H1 (cell line): ENCODE measurements at regions not wholly inside any gene's neighbourhood (a gene's known extent, or its start where the extent isn't known, plus 50 kb on each side); places are given as distances from the start of the nearest gene placed in this dataset.

Experiments
- CTCF ChIA-PET: fragments of 300-600 bp; sonication (Branson Sonifier 250); formaldehyde crosslinking; loops from one replicate; lab custom pipeline; 2021; ENCODE audit not compliant: partially characterized antibody; lab: Charles Lee
- POLR2A ChIA-PET: fragments of 300-600 bp; sonication (Branson Sonifier 250); formaldehyde crosslinking; loops from one replicate; lab custom pipeline; 2021; ENCODE audit warnings: inconsistent platforms; ENCODE audit not compliant: partially characterized antibody; lab: Charles Lee
- DNase-seq, 2 experiments: peaks; one replicate each; pipeline versions ENCODE4 v3.0.0 to v3.0.0-alpha.2; 2010 to 2022; ENCODE audit warnings: low spot score in 2 of 2, low read depth in 1 of 2, mixed read lengths in 1 of 2
- FAIRE-seq: peaks from 2 replicates; lab custom pipeline; 2011; peaks lifted over from hg19 to GRCh38; lab: Jason Lieb, UNC
- H2AFZ ChIP-seq: 2 replicates; pipeline ENCODE4 v1.8.1; 2012; ENCODE audit warnings: low read length, inconsistent platforms
- H2AK5ac ChIP-seq: 2 replicates; pipeline ENCODE4 v1.6.1; 2013; ENCODE audit warnings: low read depth, low read length
- H2BK120ac ChIP-seq: replicated peaks from 2 replicates; pipeline ENCODE3; 2013; ENCODE audit warnings: low read depth, low read length, inconsistent platforms
- H2BK12ac ChIP-seq: 2 replicates; pipeline ENCODE4 v1.6.1; 2013; ENCODE audit warnings: low read depth, low read length
- H2BK15ac ChIP-seq: 2 replicates; pipeline ENCODE4 v1.6.1; 2013; ENCODE audit warnings: low read length
- H2BK20ac ChIP-seq: 2 replicates; pipeline ENCODE4 v1.6.1; 2013; ENCODE audit warnings: low read length
- H2BK5ac ChIP-seq: 2 replicates; pipeline ENCODE4 v1.6.1; 2013; ENCODE audit warnings: low read depth, low read length
- H3K14ac ChIP-seq: 2 replicates; pipeline ENCODE4 v1.6.1; 2013; ENCODE audit warnings: inconsistent platforms; ENCODE audit not compliant: insufficient read length
- H3K18ac ChIP-seq: 2 replicates; pipeline ENCODE4 v1.6.1; 2013; ENCODE audit warnings: low read length; ENCODE audit errors: extremely low read depth
- H3K23ac ChIP-seq: 2 replicates; pipeline ENCODE4 v1.6.1; 2013; ENCODE audit warnings: inconsistent platforms; ENCODE audit not compliant: insufficient read length
- H3K23me2 ChIP-seq: 2 replicates; pipeline ENCODE4 v1.6.1; 2013; ENCODE audit warnings: low read depth, low read length
- H3K27ac ChIP-seq: 2 replicates; pipeline ENCODE4 v1.6.1; 2011; ENCODE audit warnings: low read depth, low read length, inconsistent platforms
- H3K27me3 ChIP-seq, 4 experiments: replicated peaks in 1 of 4; 1 replicate in 1 of 4; 2 replicates in 3 of 4; pipeline versions ENCODE4 v1.6.1 to v1.8.1; 2011 to 2013; ENCODE audit warnings: low read length in 3 of 4, mild to moderate bottlenecking in 3 of 4, inconsistent platforms in 2 of 4, mixed read lengths in 2 of 4, moderate library complexity in 1 of 4; ENCODE audit not compliant: control insufficient read depth in 3 of 4, insufficient read depth in 3 of 4; ENCODE audit errors: extremely low read depth in 1 of 4
- H3K36me3 ChIP-seq, 4 experiments: 2 replicates each; pipeline versions ENCODE4 v1.6.1 to v1.8.1; 2011 to 2013; ENCODE audit warnings: mild to moderate bottlenecking in 4 of 4, low read length in 3 of 4, moderate library complexity in 2 of 4, control low read depth in 1 of 4, inconsistent platforms in 1 of 4; ENCODE audit not compliant: insufficient read depth in 4 of 4, control insufficient read depth in 2 of 4
- H3K4ac ChIP-seq: replicated peaks from 2 replicates; pipeline ENCODE3; 2013; ENCODE audit warnings: low read length, low read depth, mixed read lengths, inconsistent platforms; ENCODE audit not compliant: insufficient read length
- H3K4me1 ChIP-seq, 4 experiments: replicated peaks in 1 of 4; 1 replicate in 1 of 4; 2 replicates in 3 of 4; pipeline versions ENCODE4 v1.6.1 to v1.8.1; 2011 to 2013; ENCODE audit warnings: low read length in 3 of 4, inconsistent platforms in 2 of 4, mixed read lengths in 1 of 4; ENCODE audit not compliant: insufficient read depth in 4 of 4, control insufficient read depth in 3 of 4
- H3K4me2 ChIP-seq, 2 experiments: 2 replicates each; pipeline versions ENCODE4 v1.6.1 to v1.8.1; 2011 to 2013; ENCODE audit warnings: low read depth in 2 of 2, low read length in 2 of 2, control low read depth in 1 of 2, inconsistent platforms in 1 of 2, mild to moderate bottlenecking in 1 of 2; ENCODE audit not compliant: insufficient read depth in 1 of 2
- H3K4me3 ChIP-seq, 4 experiments: fragments of 200-600, 300-600 bp in 1 of 4; sonication (generic), shearing (Covaris generic), sonication (Bioruptor Twin) in 1 of 4; 2 replicates each; pipeline versions ENCODE4 v1.5.1 to v1.8.1; 2011 to 2016; ENCODE audit warnings: low read length in 4 of 4, low read depth in 3 of 4, control low read depth in 2 of 4, inconsistent platforms in 2 of 4, mild to moderate bottlenecking in 2 of 4, mixed read lengths in 1 of 4, moderate library complexity in 1 of 4; ENCODE audit not compliant: insufficient read depth in 2 of 4; ENCODE audit errors: extremely low read depth in 1 of 4
- H3K56ac ChIP-seq: replicated peaks from 2 replicates; pipeline ENCODE3; 2013; ENCODE audit warnings: low read depth, mild to moderate bottlenecking, mixed read lengths, low read length, inconsistent platforms; ENCODE audit not compliant: insufficient read length
- H3K79me1 ChIP-seq: 2 replicates; pipeline ENCODE4 v1.6.1; 2013; ENCODE audit warnings: low read depth, low read length, control low read depth
- H3K79me2 ChIP-seq, 2 experiments: 2 replicates each; pipeline versions ENCODE4 v1.6.1 to v1.8.1; 2012 to 2013; ENCODE audit warnings: low read length in 2 of 2, mild to moderate bottlenecking in 2 of 2, inconsistent platforms in 1 of 2; ENCODE audit not compliant: insufficient read depth in 2 of 2, control insufficient read depth in 1 of 2
- H3K9ac ChIP-seq, 4 experiments: replicated peaks in 1 of 4; 1 replicate in 1 of 4; 2 replicates in 3 of 4; pipeline versions ENCODE4 v1.6.1 to v1.8.1; 2011 to 2013; ENCODE audit warnings: low read depth in 3 of 4, low read length in 3 of 4, control low read depth in 2 of 4, mild to moderate bottlenecking in 2 of 4, moderate library complexity in 2 of 4, inconsistent platforms in 1 of 4; ENCODE audit errors: extremely low read depth in 1 of 4
- H3K9me3 ChIP-seq, 2 experiments: 2 replicates each; pipeline versions ENCODE4 v1.6.1 to v1.8.1; 2012 to 2013; ENCODE audit warnings: mild to moderate bottlenecking in 2 of 2, moderate library complexity in 2 of 2, control low read depth in 1 of 2, inconsistent platforms in 1 of 2, low read depth in 1 of 2, low read length in 1 of 2, mixed read lengths in 1 of 2; ENCODE audit not compliant: insufficient read depth in 2 of 2
- H4K20me1 ChIP-seq, 2 experiments: replicated peaks in 1 of 2; 2 replicates each; pipeline versions ENCODE3 to v1.8.1; 2011 to 2013; ENCODE audit warnings: inconsistent platforms in 2 of 2, low read length in 2 of 2, mild to moderate bottlenecking in 1 of 2; ENCODE audit not compliant: insufficient read depth in 2 of 2, control insufficient read depth in 1 of 2
- H4K5ac ChIP-seq: 2 replicates; pipeline ENCODE4 v1.6.1; 2013; ENCODE audit warnings: low read length, low read depth, mixed read lengths, inconsistent platforms; ENCODE audit not compliant: insufficient read length
- H4K8ac ChIP-seq: 2 replicates; pipeline ENCODE4 v1.8.0; 2013; ENCODE audit warnings: mild to moderate bottlenecking, moderate library complexity, low read length, inconsistent platforms; ENCODE audit not compliant: insufficient read depth; ENCODE audit errors: extremely low read depth
- H4K91ac ChIP-seq: replicated peaks from 2 replicates; pipeline ENCODE3; 2013; ENCODE audit warnings: low read length, mixed read lengths, inconsistent platforms; ENCODE audit not compliant: insufficient read length
- YY1 ChIP-seq: IDR thresholded peaks from 2 replicates; pipeline ENCODE4 v1.6.1; 2011; ENCODE audit warnings: low read depth, mild to moderate bottlenecking, low read length
- ZNF274 ChIP-seq: IDR thresholded peaks from 2 replicates; pipeline ENCODE4 v1.7.0; 2012; ENCODE audit warnings: low read length, borderline replicate concordance; ENCODE audit errors: extremely low read depth
- WGBS, 2 experiments: shearing (Covaris generic) in 1 of 2; methylation state at CpG; one replicate each; pipeline versions ENCODE4 v1.1.6 to v1.1.7; 2013 to 2015; ENCODE audit warnings: low lambda C conversion rate in 2 of 2, mixed read lengths in 2 of 2, inconsistent platforms in 1 of 2, low coverage in 1 of 2, missing lambda C conversion rate in 1 of 2; ENCODE audit not compliant: insufficient replicate concordance in 2 of 2, insufficient coverage in 1 of 2, insufficient read length in 1 of 2; ENCODE audit errors: extremely low coverage in 1 of 2, missing lambda C conversion rate in 1 of 2; 5-methylcytosine and 5-hydroxymethylcytosine counted together

GRCh38 chr13:80157261-80157932, 183.5 kb downstream of the SPRY2 start:
- no peak for FAIRE-seq
- POLR2A ChIA-PET: no interaction called here
- H3K18ac ChIP-seq: no peak overlapping the region
- no peak overlapping the region for H2AK5ac ChIP-seq
- H3K4ac ChIP-seq: no peak overlapping the region
- H3K79me1 ChIP-seq: no peaks in the 10 kb centered on the region
- H4K91ac ChIP-seq: no peak overlapping the region
- H3K4me3 ChIP-seq: no peak overlapping the region
- H3K14ac ChIP-seq: no peak overlapping the region
- H2BK20ac ChIP-seq: no peak overlapping the region
- no peak overlapping the region for H3K23ac ChIP-seq
- H2BK5ac ChIP-seq: no peak overlapping the region
- no peaks in the 10 kb centered on the region for H4K20me1 ChIP-seq
- H3K36me3 ChIP-seq: no peaks in the 10 kb centered on the region
- H3K27ac ChIP-seq: no peak overlapping the region
- 91% methylated on average over 3 of the region's 3 CpGs; no CpG with 5 or more reads in 1 of the 2 experiments for WGBS, 2 experiments
- no peaks in the 10 kb centered on the region for H3K23me2 ChIP-seq
- CTCF ChIA-PET: no interaction called here
- no peak overlapping the region for H3K9ac ChIP-seq
- H4K8ac ChIP-seq: no peak overlapping the region
- H3K27me3 ChIP-seq: no peaks in the 10 kb centered on the region
- no peaks in the 10 kb centered on the region for H3K4me1 ChIP-seq
- TF ChIP-seq ZNF274 (no peak), YY1 (no peak)
- TF ChIP-seq, all 59 proteins: peak for 0
- Histone ChIP-seq H3K56ac (no peak overlapping the region), H3K9me3 (no peaks in the 10 kb centered on the region), H2BK15ac (no peak overlapping the region), H3K79me2 (no peaks in the 10 kb centered on the region), H4K5ac (no peak overlapping the region), H2BK12ac (no peak overlapping the region), H2AFZ (no peak overlapping the region), H3K4me2 (no peak overlapping the region), H2BK120ac (no peak overlapping the region)
- no peak for DNase-seq
